GM12891 (cell line): ENCODE measurements at regions not wholly inside any gene's neighbourhood (a gene's known extent, or its start where the extent isn't known, plus 50 kb on each side); places are given as distances from the start of the nearest gene placed in this dataset.

Experiments
- PAX5 ChIP-seq: IDR thresholded peaks from 2 replicates; pipeline ENCODE4 v1.6.1; 2011; ENCODE audit warnings: low read length, moderate library complexity, mild to moderate bottlenecking; ENCODE audit not compliant: insufficient read depth, severe bottlenecking
- POLR2A ChIP-seq: IDR thresholded peaks from 2 replicates; pipeline ENCODE4 v1.6.1; 2011; ENCODE audit warnings: low read depth, low read length, control low read depth
- POLR2AphosphoS5 ChIP-seq: IDR thresholded peaks from 2 replicates; pipeline ENCODE4 v1.6.1; 2011; ENCODE audit warnings: low read depth, low read length, control low read depth
- POU2F2 ChIP-seq: IDR thresholded peaks from 2 replicates; pipeline ENCODE4 v1.6.1; 2011; ENCODE audit warnings: low read depth, mild to moderate bottlenecking, control low read depth, low read length, moderate library complexity
- SPI1 ChIP-seq: IDR thresholded peaks from 2 replicates; pipeline ENCODE4 v1.6.1; 2011; ENCODE audit warnings: low read depth, low read length, control low read depth
- TAF1 ChIP-seq: IDR thresholded peaks from 2 replicates; pipeline ENCODE4 v1.6.1; 2011; ENCODE audit warnings: low read depth, low read length, control low read depth

- TF ChIP-seq TAF1, result no peak
- no peak for TF ChIP-seq POLR2AphosphoS5
- no peak for TF ChIP-seq POLR2A
- no peak for TF ChIP-seq PAX5
- TF ChIP-seq SPI1, result no peak
- TF ChIP-seq POU2F2, result no peak
These were observed 125.0 kb upstream of the APC start for GRCh38 chr5:112612663-112613062.
